Glomerular endothelial cell (primary cell): ENCODE measurements at regions not wholly inside any gene's neighbourhood (a gene's known extent, or its start where the extent isn't known, plus 50 kb on each side); places are given as distances from the start of the nearest gene placed in this dataset.
A peak's percentile ranks its signal among the peaks of the same experiment; 100 is the strongest.

Experiments
- DNase-seq: peaks from one replicate; pipeline ENCODE4 v3.0.0-alpha.2; 2011; ENCODE audit warnings: low read depth, low spot score; ENCODE audit errors: extremely low read depth

GRCh38 chr9:69955536-69956355, 87.9 kb upstream of the MAMDC2 start:
- DNase-seq = no peak

- DNase-seq = no peak
These were observed 81.8 kb upstream of the MAMDC2 start for GRCh38 chr9:69961843-69962242.

GRCh38 chr9:69963803-69964202, 79.8 kb upstream of the MAMDC2 start:
- no peak for DNase-seq

DNA sequence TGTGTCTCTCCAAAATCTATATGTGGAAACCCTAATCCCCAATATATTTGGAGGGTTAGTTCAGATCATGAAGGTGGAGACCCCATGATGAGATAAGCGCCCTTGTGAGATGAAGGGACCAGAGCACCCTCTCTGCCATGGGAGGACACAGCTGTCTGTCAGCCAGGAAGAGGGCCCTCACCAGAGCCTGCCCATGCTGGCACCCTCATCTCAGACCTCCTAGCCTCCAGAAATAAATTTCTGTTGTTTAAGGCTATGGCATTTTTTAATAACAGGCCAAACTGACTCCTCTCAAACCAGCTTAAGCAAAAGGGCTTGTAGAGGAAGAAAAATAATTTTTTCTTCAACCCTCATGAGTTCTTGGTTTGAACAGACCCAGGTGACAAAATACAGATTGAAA, 79.2 kb upstream of the MAMDC2 start:
- DNase-seq = no peak

DNA sequence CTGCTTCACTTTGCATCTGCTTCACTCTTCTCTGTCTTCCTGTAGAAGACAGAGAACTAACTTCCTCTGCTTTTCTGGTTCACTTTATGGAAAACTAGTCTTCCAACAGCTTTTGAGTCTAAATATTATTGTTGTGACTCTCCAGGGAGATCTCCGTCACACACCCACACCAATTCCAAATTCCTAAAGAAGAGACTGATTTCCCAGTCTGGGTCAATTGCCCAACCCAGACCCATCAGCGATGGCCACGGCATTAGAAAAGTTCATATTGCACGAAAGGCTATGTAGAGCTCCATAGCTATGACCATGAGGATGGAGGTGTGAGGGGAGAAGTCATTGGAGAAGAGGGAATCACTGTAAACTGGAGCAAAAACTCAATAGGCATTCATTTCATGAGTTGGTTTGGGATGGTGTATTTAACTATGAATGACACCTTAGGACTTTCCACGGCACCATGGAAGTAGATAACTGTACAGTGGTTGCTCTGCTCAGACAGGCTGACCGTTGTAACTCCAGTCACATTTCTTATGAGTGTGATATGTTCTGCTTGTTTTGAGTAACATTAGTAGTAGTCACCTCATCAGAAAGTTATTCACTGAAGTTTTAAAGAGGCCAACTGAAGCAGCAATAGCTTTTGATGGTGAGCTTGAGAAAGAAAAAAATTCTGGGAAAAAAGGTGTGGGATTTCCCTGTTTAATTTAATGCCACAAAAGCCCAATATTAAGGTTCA, 78.1 kb upstream of the MAMDC2 start:
- DNase-seq = no peak

DNA sequence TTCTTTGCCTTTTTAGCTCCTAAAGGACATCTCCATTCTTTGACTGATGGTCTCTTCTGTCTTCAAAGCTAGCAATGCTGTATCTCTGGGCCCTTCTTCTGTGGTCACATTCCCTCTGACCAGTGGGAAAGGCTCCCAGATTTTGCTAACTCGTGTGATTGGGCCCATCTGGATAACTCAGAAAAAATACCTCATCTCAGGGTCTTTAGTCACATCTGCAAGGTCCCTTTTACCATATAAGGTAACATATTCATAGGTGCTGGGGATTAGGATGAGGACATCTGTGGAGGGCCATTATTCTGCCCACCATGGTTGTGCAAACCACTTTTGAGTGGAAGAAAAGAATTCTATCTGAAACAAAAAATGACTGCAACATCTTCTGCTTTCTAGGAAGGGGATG, 76.3 kb upstream of the MAMDC2 start:
- DNase-seq = no peak

DNA sequence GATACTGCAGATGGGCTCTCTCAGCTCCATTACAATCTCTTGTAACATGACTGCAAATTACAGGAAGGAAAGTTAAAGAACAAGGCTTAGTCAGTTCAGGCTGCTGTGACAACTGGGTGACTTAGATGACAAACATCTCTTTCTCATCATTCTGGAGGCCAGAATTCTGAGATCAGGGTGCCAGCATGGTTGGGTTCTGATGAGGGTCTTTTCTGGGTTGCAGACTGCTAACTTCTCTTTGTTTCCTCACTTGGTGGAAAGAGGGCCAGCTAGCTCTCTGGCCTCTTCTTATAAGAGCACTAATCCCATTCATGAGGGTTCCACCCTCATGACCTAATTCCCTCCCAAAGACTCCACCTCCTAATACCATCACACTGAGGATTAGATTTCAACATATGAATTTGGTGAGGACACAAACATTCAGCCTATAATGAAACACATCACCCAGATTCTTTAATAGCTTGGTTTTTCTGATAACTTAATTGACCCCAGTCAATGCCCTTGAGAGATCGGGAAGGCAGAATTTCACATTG, 73.6 kb upstream of the MAMDC2 start:
- no peak for DNase-seq

DNA sequence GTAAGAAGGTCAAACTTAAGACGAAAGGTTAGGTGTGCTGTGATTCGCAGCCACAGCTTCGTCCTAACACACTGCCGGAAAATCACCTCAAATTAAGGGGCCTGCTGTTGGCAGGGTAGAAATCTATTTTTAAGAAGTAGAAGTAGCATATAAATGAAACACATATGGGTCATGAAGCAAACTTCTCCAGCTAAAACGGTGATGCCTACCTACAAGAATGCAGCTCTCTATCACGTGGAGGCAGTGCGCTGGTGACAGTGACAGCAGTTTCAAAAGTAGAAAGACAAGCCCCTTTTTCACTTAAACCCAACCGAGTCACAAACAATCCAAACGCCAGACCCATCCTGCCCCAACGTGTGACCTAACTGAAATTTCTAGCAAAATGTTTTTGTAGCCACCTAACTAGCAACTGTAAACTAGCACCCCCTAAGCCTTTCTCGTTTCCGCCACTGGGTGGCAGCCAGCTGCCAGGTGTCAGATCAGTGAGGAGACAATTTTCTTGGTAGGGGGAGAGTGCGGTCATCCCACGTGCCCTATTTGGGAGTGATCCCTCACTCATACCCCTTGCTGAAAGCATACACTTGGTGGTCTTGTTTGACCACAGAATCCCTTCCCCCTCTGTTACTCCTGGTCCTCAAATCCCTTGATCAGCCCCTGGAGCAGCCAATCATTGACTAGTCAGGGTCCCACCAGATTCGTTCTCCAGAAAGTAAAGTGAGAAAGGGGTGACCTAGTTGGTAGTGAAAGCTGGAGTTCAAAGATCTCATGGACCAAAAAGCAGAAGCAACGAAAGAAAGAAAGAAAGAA, 71.8 kb upstream of the MAMDC2 start:
- DNase-seq = peak; percentile 31

- DNase-seq = no peak
These were observed 68.0 kb upstream of the MAMDC2 start for GRCh38 chr9:69975681-69976080.

GRCh38 chr9:69976152-69976551, 67.5 kb upstream of the MAMDC2 start:
- DNase-seq = peak; percentile 75

DNA sequence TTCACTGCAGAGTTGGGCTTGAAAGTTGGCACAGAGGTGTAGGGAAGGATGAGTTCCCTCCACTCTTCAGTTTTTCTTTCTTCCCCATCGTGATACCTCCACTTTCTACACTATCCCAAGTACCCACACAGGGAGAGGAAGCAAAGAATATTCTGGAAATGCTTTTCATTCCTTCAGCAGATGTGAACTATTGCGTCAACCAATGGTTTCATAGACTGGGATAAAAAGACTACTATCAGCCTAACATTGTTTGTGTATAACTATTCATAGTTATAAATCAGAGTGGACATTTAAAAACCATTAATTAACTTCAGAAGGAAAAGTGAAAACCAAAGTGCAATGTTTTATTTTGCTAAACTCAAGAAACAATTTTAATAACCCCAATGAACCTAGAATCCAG, 63.6 kb upstream of the MAMDC2 start:
- no peak for DNase-seq

DNA sequence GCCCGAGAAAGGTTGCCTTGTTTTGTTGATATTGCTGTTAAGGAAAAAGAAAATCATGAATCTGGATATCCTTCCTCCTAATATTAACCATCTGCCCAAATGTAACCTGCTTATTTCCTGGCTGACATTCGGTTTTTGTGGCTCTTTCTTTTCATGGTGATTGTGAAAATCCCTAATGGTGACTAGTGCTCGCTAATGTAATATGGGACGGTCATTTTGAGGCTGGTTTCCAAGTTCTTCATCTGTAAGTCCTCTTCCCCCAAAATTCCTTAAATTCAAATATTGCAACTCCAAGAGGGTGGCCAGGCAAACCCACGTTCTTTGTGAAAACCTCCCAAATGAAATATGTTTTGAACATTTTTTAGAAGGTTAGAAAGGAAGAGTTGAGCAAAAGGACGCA, 63.1 kb upstream of the MAMDC2 start:
- no peak for DNase-seq

DNA sequence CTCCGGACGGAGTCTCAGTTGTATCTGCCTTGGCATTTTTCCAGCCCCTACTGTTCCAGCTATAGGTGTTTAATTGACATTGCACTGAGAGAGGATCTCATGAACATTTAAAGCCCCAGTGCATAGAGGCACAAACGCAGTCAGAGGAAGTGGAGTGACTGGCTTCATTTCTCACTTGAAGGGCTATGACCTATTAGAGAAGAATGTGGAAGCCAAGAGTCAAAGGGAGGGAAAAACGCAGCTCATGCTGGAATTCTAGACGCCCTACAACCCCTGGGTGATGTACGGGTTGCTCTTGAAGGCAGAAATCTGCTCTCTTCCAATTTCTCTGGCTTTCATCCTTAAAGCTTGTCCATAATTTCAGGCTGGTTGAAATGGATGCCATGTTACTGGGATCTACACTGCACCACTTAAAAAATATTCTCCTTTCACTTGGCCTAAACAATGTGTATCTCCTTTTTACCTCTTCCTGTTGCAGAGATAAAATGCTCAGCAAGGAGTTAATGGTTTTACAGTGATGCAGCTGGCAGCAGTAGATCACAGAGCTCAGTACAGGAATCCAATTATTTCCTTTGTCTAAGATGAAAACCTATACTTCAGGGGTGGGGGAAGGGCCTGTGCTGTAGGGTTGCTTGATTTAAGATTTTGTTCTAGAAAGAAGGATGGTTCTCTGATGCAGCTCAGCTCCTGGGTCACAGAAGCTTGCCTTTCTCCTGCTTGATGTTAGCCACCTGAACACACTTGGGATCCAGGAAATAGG, 61.8 kb upstream of the MAMDC2 start:
- DNase-seq = no peak

- DNase-seq = no peak
These were observed 58.8 kb upstream of the MAMDC2 start for GRCh38 chr9:69984831-69985230.

- no peak for DNase-seq
These were observed 57.7 kb upstream of the MAMDC2 start for GRCh38 chr9:69985971-69986370.

DNA sequence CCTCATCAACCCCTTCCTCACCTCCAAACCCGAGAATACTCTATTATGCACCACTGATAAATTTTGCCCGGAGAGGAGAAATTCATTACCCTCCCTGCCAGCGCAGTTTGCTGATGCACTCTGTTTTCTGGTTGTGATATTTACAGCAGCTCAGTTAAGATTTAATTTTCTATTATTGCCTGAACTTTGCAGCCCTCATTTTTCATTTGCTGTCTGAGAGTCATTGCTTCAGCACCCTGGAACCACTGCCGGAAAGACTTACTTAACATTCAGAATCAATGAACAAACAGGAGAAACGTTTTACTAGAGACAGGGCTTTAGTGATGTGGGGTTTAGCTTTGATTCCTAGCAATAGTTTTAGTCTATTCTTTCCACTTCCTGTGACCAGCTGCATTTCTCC, 56.7 kb upstream of the MAMDC2 start:
- no peak for DNase-seq

DNA sequence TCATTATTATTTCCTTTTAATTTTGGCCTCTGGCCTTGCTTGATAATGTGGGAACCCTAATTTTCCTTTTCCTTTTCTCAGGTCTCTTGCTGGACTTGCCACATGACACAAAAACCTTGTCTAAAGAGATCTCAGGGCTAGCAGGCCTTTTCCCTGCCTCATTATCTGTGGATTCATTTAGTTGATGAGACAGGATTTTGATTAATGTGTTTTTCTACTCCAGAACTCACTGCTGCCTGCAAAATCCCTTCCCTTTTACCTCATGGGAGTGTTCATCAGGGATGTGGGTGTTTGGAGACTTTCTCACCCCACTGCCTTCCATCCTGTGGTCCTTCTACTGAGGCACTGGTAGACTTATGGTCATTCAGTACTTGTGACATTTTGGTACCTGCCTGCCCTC, 56.2 kb upstream of the MAMDC2 start:
- DNase-seq = no peak

- no peak for DNase-seq
These were observed 50.5 kb upstream of the MAMDC2 start for GRCh38 chr9:69993110-69993509.
